ENCODE measurements at regions not wholly inside any gene's neighbourhood (a gene's known extent, or its start where the extent isn't known, plus 50 kb on each side); places are given as distances from the start of the nearest gene placed in this dataset.

DNA sequence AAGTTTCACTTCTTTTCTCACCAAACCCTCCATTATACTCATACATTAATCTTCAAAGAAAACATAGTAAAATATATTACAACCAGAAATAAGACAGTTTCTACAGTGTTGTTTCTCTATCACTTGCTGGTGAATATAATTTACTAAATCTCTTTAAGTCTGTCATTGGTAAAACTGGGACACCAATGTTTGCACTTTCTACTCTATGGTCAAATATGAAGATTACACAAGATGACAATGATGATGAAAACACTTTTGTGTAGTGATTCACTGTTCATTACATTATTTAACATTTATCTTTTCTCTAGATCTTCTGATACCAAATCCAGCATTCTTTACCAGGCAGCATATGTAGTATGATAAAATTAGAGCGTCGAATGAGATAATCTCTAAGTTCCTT lies 459.1 kb downstream of the DMAC1 start:
- no peaks in the 10 kb centered on the region for H3K36me3 ChIP-seq (ENCODE audit: insufficient read depth, low read length)
- no peak for TF ChIP-seq EZH2phosphoT487 (IDR thresholded peaks at IDR 0.05; ENCODE audit: borderline replicate concordance)
- TF ChIP-seq CTCF (conservative IDR thresholded peaks at IDR 0.05; ENCODE audit: low read length), result no peak
- H2AFZ ChIP-seq (ENCODE audit: low read length), result no peak overlapping the region
- no peaks in the 10 kb centered on the region for H3K9me3 ChIP-seq (ENCODE audit: insufficient read depth, low read depth, low read length)
- H3F3A ChIP-seq (ENCODE audit: low read depth), result no peaks in the 10 kb centered on the region
- H3K4me2 ChIP-seq (ENCODE audit: low read depth, low read length, poor library complexity, severe bottlenecking), result no peak overlapping the region
- H3K9me2 ChIP-seq (replicated peaks; ENCODE audit: low read depth, low read length), result no peaks in the 10 kb centered on the region
- H3K4me3 ChIP-seq (ENCODE audit: low read length, poor library complexity, severe bottlenecking), result no peak overlapping the region
- H3K27me3 ChIP-seq (ENCODE audit: insufficient read depth, low read length, poor library complexity, severe bottlenecking), result no peaks in the 10 kb centered on the region
- H3K9ac ChIP-seq (ENCODE audit: low read depth, low read length, poor library complexity, severe bottlenecking), result no peak overlapping the region
- no peaks in the 10 kb centered on the region for H3K79me2 ChIP-seq (ENCODE audit: insufficient read depth, low read length)
- H4K20me1 ChIP-seq (ENCODE audit: insufficient read depth, low read length, poor library complexity, severe bottlenecking), result no peaks in the 10 kb centered on the region
- no peaks in the 10 kb centered on the region for H3K4me1 ChIP-seq (ENCODE audit: insufficient read depth, low read length, poor library complexity, severe bottlenecking)

DNA sequence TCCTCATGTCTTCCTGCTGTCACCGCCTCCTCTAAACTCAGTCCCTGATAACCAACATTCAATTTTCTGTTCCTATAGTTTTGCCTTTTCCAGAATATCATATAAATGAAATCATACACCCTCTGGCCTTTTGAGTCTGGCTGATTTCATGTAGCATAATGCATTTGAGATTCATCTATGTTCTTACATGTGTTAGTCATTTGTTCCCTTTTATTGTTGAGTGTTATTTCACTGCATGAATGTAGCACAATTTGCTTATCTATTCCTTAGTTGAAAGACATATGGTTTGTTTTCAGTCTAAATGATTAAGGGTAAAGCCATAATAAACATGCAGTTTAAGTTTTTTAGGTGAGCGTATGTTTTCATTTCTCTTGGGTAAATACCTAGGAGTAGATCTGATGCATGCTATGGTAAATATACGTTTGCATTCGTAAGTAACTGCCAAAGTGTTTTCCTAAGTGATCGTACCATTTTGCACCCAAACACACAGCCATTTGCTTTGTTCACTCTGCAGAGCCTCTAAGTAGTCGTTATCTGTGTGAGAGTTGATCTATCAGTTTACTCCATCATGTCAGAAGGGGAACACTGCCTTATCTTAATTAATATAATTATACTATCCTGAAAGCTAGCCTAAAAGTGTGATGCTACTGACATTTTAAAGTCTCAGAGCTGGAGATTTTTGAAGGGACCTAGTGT lies 460.8 kb downstream of the DMAC1 start:
- H3F3A ChIP-seq (ENCODE audit: low read depth), result no peaks in the 10 kb centered on the region
- H3K27me3 ChIP-seq (ENCODE audit: insufficient read depth, low read length, poor library complexity, severe bottlenecking), result no peaks in the 10 kb centered on the region
- no peaks in the 10 kb centered on the region for H3K4me1 ChIP-seq (ENCODE audit: insufficient read depth, low read length, poor library complexity, severe bottlenecking)
- H3K79me2 ChIP-seq (ENCODE audit: insufficient read depth, low read length), result no peaks in the 10 kb centered on the region
- H3K4me2 ChIP-seq (ENCODE audit: low read depth, low read length, poor library complexity, severe bottlenecking), result no peak overlapping the region
- H3K9me3 ChIP-seq (ENCODE audit: insufficient read depth, low read depth, low read length), result no peaks in the 10 kb centered on the region
- TF ChIP-seq CTCF (conservative IDR thresholded peaks at IDR 0.05; ENCODE audit: low read length) (no peak), EZH2phosphoT487 (IDR thresholded peaks at IDR 0.05; ENCODE audit: borderline replicate concordance) (no peak)
- no peaks in the 10 kb centered on the region for H3K9me2 ChIP-seq (replicated peaks; ENCODE audit: low read depth, low read length)
- no peak overlapping the region for H3K9ac ChIP-seq (ENCODE audit: low read depth, low read length, poor library complexity, severe bottlenecking)
- H4K20me1 ChIP-seq (ENCODE audit: insufficient read depth, low read length, poor library complexity, severe bottlenecking), result no peaks in the 10 kb centered on the region
- no peaks in the 10 kb centered on the region for H3K36me3 ChIP-seq (ENCODE audit: insufficient read depth, low read length)
- H2AFZ ChIP-seq (ENCODE audit: low read length), result no peak overlapping the region
- H3K4me3 ChIP-seq (ENCODE audit: low read length, poor library complexity, severe bottlenecking), result no peak overlapping the region

GRCh38 chr9:7336356-7337065 lies 463.1 kb downstream of the DMAC1 start:
- no peak for TF ChIP-seq CTCF (conservative IDR thresholded peaks at IDR 0.05; ENCODE audit: low read length)
- TF ChIP-seq EZH2phosphoT487 (IDR thresholded peaks at IDR 0.05; ENCODE audit: borderline replicate concordance), result no peak
- H3K4me1 ChIP-seq (ENCODE audit: insufficient read depth, low read length, poor library complexity, severe bottlenecking), result no peaks in the 10 kb centered on the region
- no peaks in the 10 kb centered on the region for H3K79me2 ChIP-seq (ENCODE audit: insufficient read depth, low read length)
- H2AFZ ChIP-seq (ENCODE audit: low read length), result no peak overlapping the region
- no peaks in the 10 kb centered on the region for H3K9me2 ChIP-seq (replicated peaks; ENCODE audit: low read depth, low read length)
- H3K4me3 ChIP-seq (ENCODE audit: low read length, poor library complexity, severe bottlenecking), result no peak overlapping the region
- H4K20me1 ChIP-seq (ENCODE audit: insufficient read depth, low read length, poor library complexity, severe bottlenecking), result no peaks in the 10 kb centered on the region
- H3K9me3 ChIP-seq (ENCODE audit: insufficient read depth, low read depth, low read length), result no peaks in the 10 kb centered on the region
- no peak overlapping the region for H3K9ac ChIP-seq (ENCODE audit: low read depth, low read length, poor library complexity, severe bottlenecking)
- H3K36me3 ChIP-seq (ENCODE audit: insufficient read depth, low read length), result no peaks in the 10 kb centered on the region
- H3F3A ChIP-seq (ENCODE audit: low read depth), result no peaks in the 10 kb centered on the region
- H3K27me3 ChIP-seq (ENCODE audit: insufficient read depth, low read length, poor library complexity, severe bottlenecking), result no peaks in the 10 kb centered on the region
- H3K4me2 ChIP-seq (ENCODE audit: low read depth, low read length, poor library complexity, severe bottlenecking), result no peak overlapping the region

All from Loucy (cell line).